ENCODE measurements at regions not wholly inside any gene's neighbourhood (a gene's known extent, or its start where the extent isn't known, plus 50 kb on each side); places are given as distances from the start of the nearest gene placed in this dataset.

DNA sequence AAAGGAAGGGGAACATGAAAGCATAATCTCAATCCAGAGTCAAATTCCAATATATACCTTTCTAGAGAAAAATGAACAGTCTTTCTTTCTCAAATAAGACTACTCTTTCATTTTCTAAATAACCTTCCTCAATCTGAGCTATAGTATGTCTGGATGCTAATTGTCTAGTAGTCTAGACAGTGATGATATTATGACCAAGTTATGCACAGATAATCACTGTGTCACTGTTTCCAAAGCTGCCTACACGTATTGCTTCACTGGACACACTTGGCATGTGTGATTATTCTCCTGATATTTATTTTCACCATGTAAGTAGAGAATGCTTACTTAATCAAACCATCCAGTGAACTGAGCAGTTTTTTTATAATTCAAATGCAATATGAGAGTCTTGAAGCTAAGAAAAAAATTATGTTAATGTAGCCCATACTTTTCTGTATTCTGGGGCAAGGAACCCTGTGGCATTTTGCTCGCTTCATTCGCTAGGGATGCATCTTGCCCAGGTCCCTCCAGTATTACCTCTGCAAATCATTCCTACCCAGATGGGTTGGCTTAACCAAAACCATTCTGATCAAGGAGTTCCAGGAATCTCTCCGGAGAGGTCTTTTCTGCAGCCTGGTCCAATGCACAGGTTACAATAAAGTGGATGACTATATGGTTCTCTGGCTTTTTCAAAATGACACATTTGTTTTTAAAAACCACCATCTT is 303.1 kb upstream of the RUNX1 start:
- TF ChIP-seq, protein P1, sequence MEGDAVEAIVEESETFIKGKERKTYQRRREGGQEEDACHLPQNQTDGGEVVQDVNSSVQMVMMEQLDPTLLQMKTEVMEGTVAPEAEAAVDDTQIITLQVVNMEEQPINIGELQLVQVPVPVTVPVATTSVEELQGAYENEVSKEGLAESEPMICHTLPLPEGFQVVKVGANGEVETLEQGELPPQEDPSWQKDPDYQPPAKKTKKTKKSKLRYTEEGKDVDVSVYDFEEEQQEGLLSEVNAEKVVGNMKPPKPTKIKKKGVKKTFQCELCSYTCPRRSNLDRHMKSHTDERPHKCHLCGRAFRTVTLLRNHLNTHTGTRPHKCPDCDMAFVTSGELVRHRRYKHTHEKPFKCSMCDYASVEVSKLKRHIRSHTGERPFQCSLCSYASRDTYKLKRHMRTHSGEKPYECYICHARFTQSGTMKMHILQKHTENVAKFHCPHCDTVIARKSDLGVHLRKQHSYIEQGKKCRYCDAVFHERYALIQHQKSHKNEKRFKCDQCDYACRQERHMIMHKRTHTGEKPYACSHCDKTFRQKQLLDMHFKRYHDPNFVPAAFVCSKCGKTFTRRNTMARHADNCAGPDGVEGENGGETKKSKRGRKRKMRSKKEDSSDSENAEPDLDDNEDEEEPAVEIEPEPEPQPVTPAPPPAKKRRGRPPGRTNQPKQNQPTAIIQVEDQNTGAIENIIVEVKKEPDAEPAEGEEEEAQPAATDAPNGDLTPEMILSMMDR (IDR thresholded peaks at IDR 0.05; ENCODE audit: low read depth, low read length, poor library complexity, severe bottlenecking): no peak
- TF ChIP-seq EZH2phosphoT487 (IDR thresholded peaks at IDR 0.05; ENCODE audit: borderline replicate concordance, low read length): no peak

Measured in DOHH2 (cell line).